ENCODE measurements at regions not wholly inside any gene's neighbourhood (a gene's known extent, or its start where the extent isn't known, plus 50 kb on each side); places are given as distances from the start of the nearest gene placed in this dataset.

DNA sequence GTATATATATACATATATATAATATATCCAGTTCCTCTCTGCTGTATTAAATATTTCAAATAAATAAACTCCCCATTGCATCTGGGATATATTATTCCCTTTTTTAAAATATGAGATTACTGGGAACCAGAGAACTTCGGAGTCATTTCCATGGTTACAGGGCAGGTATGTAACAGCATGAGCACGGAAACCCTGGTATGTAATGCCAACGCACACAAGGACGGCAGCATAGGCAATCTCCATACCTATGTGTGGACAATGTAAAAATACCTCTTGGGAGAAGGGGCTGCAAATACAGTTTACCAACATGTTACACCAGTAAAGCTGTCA, 62.8 kb downstream of the NUDT10 start:
- no peak for TF ChIP-seq POLR2A (IDR thresholded peaks at IDR 0.05; ENCODE audit: low read depth, low read length)
- TF ChIP-seq CTCF (IDR thresholded peaks at IDR 0.05; ENCODE audit: extremely low read depth in 1 of 2, insufficient read depth in 1 of 2, low read depth in 1 of 2, low read length in 2 of 2), result no peak
- no peak for TF ChIP-seq GATA2 (IDR thresholded peaks at IDR 0.05; ENCODE audit: insufficient read depth, insufficient read length, low read depth, low read length)
- no peak for TF ChIP-seq POLR2AphosphoS5 (IDR thresholded peaks at IDR 0.05; ENCODE audit: insufficient read depth, low read depth, low read length)
- no peak for TF ChIP-seq EZH2 (IDR thresholded peaks at IDR 0.05; ENCODE audit: borderline replicate concordance, low read depth, low read length, severe bottlenecking)
- no peak for TF ChIP-seq MYC (IDR thresholded peaks at IDR 0.05; ENCODE audit: low read depth, low read length)
- no peak for TF ChIP-seq JUN (IDR thresholded peaks at IDR 0.05; ENCODE audit: borderline replicate concordance, insufficient read depth, insufficient read length, low read depth)
- TF ChIP-seq, protein P1, sequence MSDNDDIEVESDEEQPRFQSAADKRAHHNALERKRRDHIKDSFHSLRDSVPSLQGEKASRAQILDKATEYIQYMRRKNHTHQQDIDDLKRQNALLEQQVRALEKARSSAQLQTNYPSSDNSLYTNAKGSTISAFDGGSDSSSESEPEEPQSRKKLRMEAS (IDR thresholded peaks at IDR 0.05; ENCODE audit: insufficient read depth, insufficient read length), result no peak
